GM21717 (cell line): ENCODE measurements at regions not wholly inside any gene's neighbourhood (a gene's known extent, or its start where the extent isn't known, plus 50 kb on each side); places are given as distances from the start of the nearest gene placed in this dataset.
"Not testable (repeated sequence)": the region's sequence is repeated elsewhere in the genome, so short reads cannot be mapped to it uniquely, and the experiment has no call there.

Source experiments
- ATAC-seq: cut with Tn5 transposase; IDR thresholded peaks from one replicate; pipeline ENCODE4 v1.9.1; 2021; ENCODE audit warnings: mild to moderate bottlenecking, moderate library complexity; ENCODE audit not compliant: unreplicated experiment

DNA sequence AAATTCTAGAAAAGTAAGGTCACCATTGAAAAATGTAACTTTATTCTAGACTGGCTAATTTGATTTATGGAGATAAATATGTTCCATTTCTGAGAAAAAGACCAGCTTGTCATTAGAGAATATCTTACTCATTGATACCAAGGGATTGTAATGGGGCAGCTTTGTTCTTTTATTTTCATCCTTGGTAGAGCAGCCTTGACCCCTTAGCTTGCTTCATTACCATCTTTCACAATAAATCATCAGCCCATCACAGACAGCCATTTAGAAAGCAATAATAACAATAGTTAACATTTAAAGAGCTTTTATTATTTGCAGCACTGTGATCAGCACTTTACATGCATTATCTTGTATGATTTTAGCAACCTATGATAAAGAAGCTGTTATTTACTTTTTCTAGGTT is 253.6 kb downstream of the C3orf38 start:
- ATAC-seq: no peak

- no peak for ATAC-seq
Measured at GRCh38 chr3:88408097-88408496, 258.3 kb downstream of the C3orf38 start.

GRCh38 chr3:88408935-88409334 is 259.2 kb downstream of the C3orf38 start:
- no peak for ATAC-seq

GRCh38 chr3:88410259-88410658 is 260.5 kb downstream of the C3orf38 start:
- no peak for ATAC-seq

GRCh38 chr3:88412346-88412745 is 262.6 kb downstream of the C3orf38 start:
- ATAC-seq: no peak

- ATAC-seq: no peak
Measured at GRCh38 chr3:88416436-88416835, 266.7 kb downstream of the C3orf38 start.

GRCh38 chr3:88418219-88418618 is 268.5 kb downstream of the C3orf38 start:
- no peak for ATAC-seq

DNA sequence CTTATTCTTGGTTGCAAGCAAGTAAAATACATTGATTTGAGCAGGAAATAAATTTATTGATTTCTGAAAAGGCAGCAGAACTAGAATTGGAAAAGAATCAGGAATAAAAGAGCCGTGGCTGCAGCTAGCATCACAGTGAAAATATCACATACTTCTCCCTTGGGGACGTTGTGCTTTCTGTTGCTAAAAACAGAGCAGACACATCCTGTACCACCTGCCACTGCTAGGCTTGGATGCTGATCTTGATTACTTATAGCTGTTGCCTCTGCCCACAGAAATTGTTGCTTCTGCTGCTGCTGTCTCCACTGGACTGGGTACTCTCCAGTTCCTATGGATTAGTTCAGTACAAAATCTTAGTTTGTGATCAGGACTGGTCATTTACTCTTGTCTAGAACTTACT is 283.8 kb downstream of the C3orf38 start:
- peak; percentile 98 for ATAC-seq

- peak; percentile 39 for ATAC-seq
Measured at GRCh38 chr3:88434001-88434400, 284.2 kb downstream of the C3orf38 start.

DNA sequence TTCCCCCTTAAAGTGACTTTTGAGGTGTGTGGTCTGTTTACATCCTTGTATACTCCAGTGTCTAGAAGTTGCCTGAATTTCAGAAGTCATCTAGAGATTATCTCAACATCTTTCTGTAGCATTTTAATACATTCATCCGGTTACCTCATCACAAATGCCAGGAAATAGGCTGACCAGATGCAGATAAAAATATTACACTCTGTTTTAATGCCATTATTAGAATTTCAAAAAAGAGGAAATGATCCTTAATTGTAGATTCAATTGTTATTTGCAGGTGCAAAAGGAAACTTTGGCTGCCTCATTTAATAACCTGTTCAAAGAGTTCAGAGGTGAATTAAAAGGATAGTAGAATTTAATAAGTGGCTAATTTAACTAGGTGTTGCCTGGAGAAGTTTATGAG is 290.9 kb downstream of the C3orf38 start:
- ATAC-seq: no peak

DNA sequence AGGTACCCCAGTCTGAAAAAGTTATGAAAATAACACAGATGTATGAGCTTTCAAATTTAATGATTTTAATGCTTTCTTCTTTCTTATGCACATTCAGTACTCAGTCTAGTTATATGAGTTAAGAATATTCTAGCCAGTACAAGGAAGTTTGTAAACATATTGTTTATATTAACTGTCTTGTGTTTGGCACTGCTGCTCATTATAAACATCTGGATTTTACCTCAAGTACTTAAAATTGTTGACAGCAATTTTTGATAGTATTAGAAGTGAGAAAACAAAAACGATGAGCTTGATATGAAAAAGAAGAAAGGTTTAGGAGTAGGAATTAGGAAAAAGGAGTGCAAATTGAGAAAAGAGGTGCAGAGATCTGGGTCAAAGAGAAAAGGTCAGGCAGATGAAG is 293.3 kb downstream of the C3orf38 start:
- ATAC-seq: no peak

GRCh38 chr3:88444251-88444650 is 294.5 kb downstream of the C3orf38 start:
- ATAC-seq: no peak

- no peak for ATAC-seq
Measured at GRCh38 chr3:88452228-88452627, 302.5 kb downstream of the C3orf38 start.

GRCh38 chr3:88460369-88460768 is 310.6 kb downstream of the C3orf38 start:
- ATAC-seq: no peak

GRCh38 chr3:88462230-88462629 is 312.5 kb downstream of the C3orf38 start:
- no peak for ATAC-seq

DNA sequence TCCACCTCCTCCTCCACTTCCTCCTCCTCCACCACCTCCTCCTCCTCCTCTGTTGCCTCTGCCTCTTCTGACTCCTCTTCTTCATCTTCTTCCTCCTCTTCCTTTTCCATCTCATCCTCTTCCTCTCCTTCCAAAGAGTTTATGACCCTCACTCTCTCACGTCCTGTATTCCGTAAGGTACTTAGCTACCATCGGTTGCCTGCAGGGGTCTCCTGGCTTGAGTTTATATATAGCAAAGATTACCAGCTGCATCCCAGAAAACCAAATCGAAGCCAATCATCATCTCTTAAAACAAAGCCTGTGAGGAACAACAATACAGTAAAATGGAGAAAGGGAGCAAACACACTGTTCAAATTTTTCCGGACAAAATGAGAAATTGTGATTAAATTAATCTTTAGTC is 317.4 kb downstream of the C3orf38 start:
- ATAC-seq: no peak

- no peak for ATAC-seq
Measured at GRCh38 chr3:88469216-88469615, 319.5 kb downstream of the C3orf38 start.

- ATAC-seq: no peak
Measured at GRCh38 chr3:88478460-88478859, 328.7 kb downstream of the C3orf38 start.

DNA sequence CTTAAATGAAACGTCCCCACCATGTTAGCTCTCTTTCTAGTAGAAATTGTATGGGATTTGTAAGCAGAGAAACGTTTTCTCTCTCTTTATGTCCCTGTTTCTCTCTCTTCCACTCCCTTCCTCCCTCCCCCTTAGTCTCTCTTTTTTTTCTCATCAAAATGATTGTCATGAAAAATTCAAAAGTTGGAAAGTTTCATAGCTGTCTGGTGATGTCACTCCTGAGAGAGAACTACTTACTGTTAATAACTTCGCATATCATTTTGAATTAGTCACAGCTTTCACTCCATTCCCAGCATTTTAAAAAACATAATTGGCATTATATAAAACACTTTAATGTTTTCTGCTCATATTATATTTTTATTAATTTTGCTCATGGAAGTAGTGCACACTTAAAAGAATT is 331.1 kb downstream of the C3orf38 start:
- no peak for ATAC-seq

DNA sequence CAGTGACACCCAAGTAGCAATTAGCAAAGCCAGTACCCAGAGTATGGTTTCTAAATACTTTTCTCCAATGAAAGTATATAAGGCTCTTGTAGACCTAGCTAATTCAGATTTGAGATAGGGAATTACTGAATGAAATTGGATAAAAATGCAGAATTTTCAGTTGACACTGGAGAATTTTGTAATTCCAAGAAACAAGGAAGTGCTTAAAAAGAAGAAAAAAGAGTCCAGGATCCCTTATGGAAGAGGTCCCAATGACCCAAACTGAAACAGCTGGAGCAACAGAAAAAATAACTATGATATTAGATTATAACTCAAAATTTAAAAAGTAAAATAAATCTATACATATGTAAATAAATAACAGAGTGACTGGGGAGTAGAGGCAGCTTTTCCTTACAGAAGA is 335.2 kb downstream of the C3orf38 start:
- ATAC-seq: no peak

DNA sequence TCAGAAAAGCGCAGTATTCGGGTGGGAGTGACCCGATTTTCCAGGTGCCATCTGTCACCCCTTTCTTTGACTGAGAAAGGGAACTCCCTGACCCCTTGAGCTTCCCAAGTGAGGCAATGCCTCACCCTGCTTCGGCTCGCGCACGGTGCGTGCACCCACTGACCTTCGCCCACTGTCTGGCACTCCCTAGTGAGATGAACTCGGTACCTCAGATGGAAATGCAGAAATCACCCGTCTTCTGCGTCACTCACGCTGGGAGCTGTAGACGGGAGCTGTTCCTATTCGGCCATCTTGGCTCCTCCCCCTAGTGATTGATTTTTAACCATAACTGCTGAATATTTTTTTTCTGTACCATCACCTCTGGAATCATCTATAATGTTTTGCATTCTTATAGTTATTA is 359.1 kb downstream of the C3orf38 start:
- not testable (repeated sequence) for ATAC-seq

- no peak for ATAC-seq
Measured at GRCh38 chr3:88509582-88509981, 359.8 kb downstream of the C3orf38 start.

DNA sequence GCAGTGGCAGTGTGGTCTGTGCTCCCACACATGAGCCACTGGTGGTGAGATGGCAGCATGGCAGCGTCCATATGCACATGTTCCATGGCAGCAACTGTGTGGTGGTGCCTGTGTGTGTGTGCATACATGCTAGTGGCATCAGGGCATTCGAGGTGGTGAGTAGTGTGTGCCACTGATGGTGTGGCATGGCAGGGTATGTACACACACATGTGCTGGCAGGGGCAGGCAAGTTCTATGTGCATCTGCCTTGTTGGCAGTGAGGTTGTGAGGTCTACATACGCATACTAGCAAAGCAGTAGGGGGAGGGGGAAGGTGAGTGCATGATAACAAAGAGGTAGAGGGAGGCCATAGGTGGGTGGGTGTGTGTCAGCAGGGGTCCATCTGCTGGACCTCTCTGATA is 378.7 kb downstream of the C3orf38 start:
- no peak for ATAC-seq

DNA sequence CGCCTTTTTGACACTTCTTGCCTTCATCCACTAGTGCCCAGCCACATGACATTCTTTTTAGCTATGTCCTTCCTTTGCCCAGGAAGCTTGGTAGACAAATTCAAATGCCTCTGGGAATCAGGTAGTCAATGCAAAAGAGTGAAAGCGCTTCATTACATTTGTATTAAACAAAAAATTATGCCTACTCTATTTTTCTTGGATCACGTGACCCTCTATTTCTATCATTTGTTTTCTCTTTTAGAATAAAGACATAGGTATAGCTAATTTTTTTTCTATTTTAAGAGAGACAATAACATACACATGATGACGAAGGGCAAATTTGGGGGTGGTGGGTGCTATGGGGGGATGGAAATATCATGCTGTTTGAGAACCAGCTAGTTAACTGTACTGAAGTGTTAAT is 384.8 kb downstream of the C3orf38 start:
- ATAC-seq: no peak
